DND-41 (cell line): ENCODE measurements at regions not wholly inside any gene's neighbourhood (a gene's known extent, or its start where the extent isn't known, plus 50 kb on each side); places are given as distances from the start of the nearest gene placed in this dataset.

ENCODE experiments used
- EZH2 ChIP-seq: IDR thresholded peaks from 3 replicates; pipeline ENCODE4 v1.6.1; 2012; ENCODE audit warnings: borderline replicate concordance, low read depth, mild to moderate bottlenecking, moderate library complexity, low read length, inconsistent platforms; ENCODE audit not compliant: severe bottlenecking
- TF ChIP-seq, protein P1 (sequence below): IDR thresholded peaks from 2 replicates; pipeline ENCODE4 v1.5.1; 2012; ENCODE audit warnings: borderline replicate concordance, low read length, moderate library complexity, mild to moderate bottlenecking; ENCODE audit not compliant: poor library complexity, severe bottlenecking; ENCODE audit errors: extremely low read depth

- TF ChIP-seq, protein P1, sequence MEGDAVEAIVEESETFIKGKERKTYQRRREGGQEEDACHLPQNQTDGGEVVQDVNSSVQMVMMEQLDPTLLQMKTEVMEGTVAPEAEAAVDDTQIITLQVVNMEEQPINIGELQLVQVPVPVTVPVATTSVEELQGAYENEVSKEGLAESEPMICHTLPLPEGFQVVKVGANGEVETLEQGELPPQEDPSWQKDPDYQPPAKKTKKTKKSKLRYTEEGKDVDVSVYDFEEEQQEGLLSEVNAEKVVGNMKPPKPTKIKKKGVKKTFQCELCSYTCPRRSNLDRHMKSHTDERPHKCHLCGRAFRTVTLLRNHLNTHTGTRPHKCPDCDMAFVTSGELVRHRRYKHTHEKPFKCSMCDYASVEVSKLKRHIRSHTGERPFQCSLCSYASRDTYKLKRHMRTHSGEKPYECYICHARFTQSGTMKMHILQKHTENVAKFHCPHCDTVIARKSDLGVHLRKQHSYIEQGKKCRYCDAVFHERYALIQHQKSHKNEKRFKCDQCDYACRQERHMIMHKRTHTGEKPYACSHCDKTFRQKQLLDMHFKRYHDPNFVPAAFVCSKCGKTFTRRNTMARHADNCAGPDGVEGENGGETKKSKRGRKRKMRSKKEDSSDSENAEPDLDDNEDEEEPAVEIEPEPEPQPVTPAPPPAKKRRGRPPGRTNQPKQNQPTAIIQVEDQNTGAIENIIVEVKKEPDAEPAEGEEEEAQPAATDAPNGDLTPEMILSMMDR: no peak
- TF ChIP-seq EZH2: no peak
Observed at GRCh38 chr4:166637816-166638215, 596.5 kb downstream of the SPOCK3 start.
